PC-3 (cell line): ENCODE measurements at regions not wholly inside any gene's neighbourhood (a gene's known extent, or its start where the extent isn't known, plus 50 kb on each side); places are given as distances from the start of the nearest gene placed in this dataset.

Source experiments
- ATAC-seq: fragments of 200-7000 bp; cut with Tn5 transposase; 2 replicates; pipeline ENCODE4 v1.9.1; 2020; ENCODE audit warnings: mild to moderate bottlenecking, moderate library complexity
- BruUV-seq: library from RNA; stranded (reverse); fragments of 400-500 nt; replicated peaks from 2 replicates; lab custom pipeline; 2021; lab: Mats Ljungman, UMichigan
- CTCF ChIA-PET: fragments of 300-600 bp; sonication (Branson Sonifier 250); formaldehyde crosslinking; loops from one replicate; lab custom pipeline; 2022; ENCODE audit warnings: antibody characterized with exemption; lab: Charles Lee
- POLR2A ChIA-PET: fragments of 300-600 bp; sonication (Branson Sonifier 250); formaldehyde crosslinking; loops from one replicate; lab custom pipeline; 2022; ENCODE audit warnings: antibody characterized with exemption; ENCODE audit not compliant: unreplicated experiment; lab: Charles Lee
- DNase-seq: peaks from one replicate; pipeline ENCODE4 v3.0.0-alpha.2; 2015
- H2AFZ ChIP-seq: fragments of 300-600 bp; sonication (generic); 2 replicates; pipeline ENCODE4 v1.6.0; 2016; ENCODE audit warnings: antibody characterized with exemption, low read length
- H3F3A ChIP-seq: fragments of 300-600 bp; sonication (generic); one replicate; pipeline ENCODE4 v1.6.0; 2017; ENCODE audit warnings: antibody characterized with exemption, low read length, control low read depth, mild to moderate bottlenecking; ENCODE audit not compliant: unreplicated experiment
- H3K27ac ChIP-seq: fragments of 300-600 bp; sonication (generic); 2 replicates; pipeline ENCODE4 v1.5.1; 2016; ENCODE audit warnings: mild to moderate bottlenecking, low read length
- H3K27me3 ChIP-seq: fragments of 300-600 bp; sonication (generic); 2 replicates; pipeline ENCODE4 v1.6.1; 2016; ENCODE audit warnings: low read length, mixed read lengths
- H3K36me3 ChIP-seq: fragments of 300-600 bp; sonication (generic); 2 replicates; pipeline ENCODE4 v1.6.1; 2016; ENCODE audit warnings: low read depth, mixed run types, low read length, mixed read lengths
- H3K4me1 ChIP-seq: fragments of 300-600 bp; sonication (generic); 2 replicates; pipeline ENCODE4 v1.5.1; 2016; ENCODE audit warnings: low read length; ENCODE audit not compliant: insufficient read depth
- H3K4me2 ChIP-seq: fragments of 300-600 bp; sonication (generic); 2 replicates; pipeline ENCODE4 v1.6.0; 2016; ENCODE audit warnings: low read length
- H3K4me3 ChIP-seq: fragments of 300-600 bp; sonication (generic); 2 replicates; pipeline ENCODE4 v1.5.1; 2016; ENCODE audit warnings: mild to moderate bottlenecking, low read length, mixed read lengths
- H3K79me2 ChIP-seq: fragments of 300-600 bp; sonication (generic); 2 replicates; pipeline ENCODE4 v1.6.1; 2017; ENCODE audit warnings: low read length, mixed read lengths
- H3K9ac ChIP-seq: fragments of 300-600 bp; sonication (generic); 2 replicates; pipeline ENCODE4 v1.6.0; 2016; ENCODE audit warnings: mild to moderate bottlenecking, low read length
- H3K9me2 ChIP-seq: fragments of 300-600 bp; sonication (generic); replicated peaks from 2 replicates; pipeline ENCODE4 v1.6.1; 2016; ENCODE audit warnings: mixed run types, low read length, mixed read lengths
- H3K9me3 ChIP-seq: fragments of 300-600 bp; sonication (generic); 2 replicates; pipeline ENCODE4 v1.6.1; 2016; ENCODE audit warnings: low read length, mixed read lengths
- H4K20me1 ChIP-seq: fragments of 300-600 bp; sonication (generic); 2 replicates; pipeline ENCODE4 v1.6.1; 2016; ENCODE audit warnings: low read length, mixed read lengths
- CTCF ChIP-seq: fragments of 300-600 bp; sonication (generic); conservative IDR thresholded peaks from 2 replicates; pipeline ENCODE4 v1.5.1; 2017; ENCODE audit warnings: antibody characterized with exemption, low read depth, mild to moderate bottlenecking, low read length
- EZH2 ChIP-seq: fragments of 300-600 bp; sonication (generic); IDR thresholded peaks from one replicate; pipeline ENCODE4 v1.6.1; 2017; ENCODE audit warnings: antibody characterized with exemption, mild to moderate bottlenecking, low read length; ENCODE audit not compliant: unreplicated experiment
- EZH2phosphoT487 ChIP-seq: fragments of 300-600 bp; sonication (generic); IDR thresholded peaks from 2 replicates; pipeline ENCODE4 v1.6.1; 2018; ENCODE audit warnings: mild to moderate bottlenecking, antibody characterized with exemption, low read length, borderline replicate concordance
- intact Hi-C: fragments of 100-400 bp; cut with micrococcal nuclease; formaldehyde crosslinking; loops from 2 replicates; pipeline ENCODE4 v1.9.0; 2023

- ChIA-PET CTCF (no interaction called here), POLR2A (no interaction called here)
- Histone ChIP-seq H3K36me3 (no peaks in the 10 kb centered on the region), H3K4me3 (no peak overlapping the region), H3K9me2 (no peaks in the 10 kb centered on the region), H3K27me3 (no peaks in the 10 kb centered on the region), H3K4me1 (no peaks in the 10 kb centered on the region), H3F3A (no peaks in the 10 kb centered on the region), H4K20me1 (no peaks in the 10 kb centered on the region), H2AFZ (no peak overlapping the region), H3K4me2 (no peak overlapping the region), H3K9ac (no peak overlapping the region), H3K27ac (no peak overlapping the region), H3K9me3 (no peaks in the 10 kb centered on the region), H3K79me2 (no peaks in the 10 kb centered on the region)
- no TSS peak for BruUV-seq
- no peak for ATAC-seq
- DNase-seq, result no peak
- intact Hi-C loops, result no loop called here
- TF ChIP-seq EZH2, result no peak
- no peak for TF ChIP-seq CTCF
- no peak for TF ChIP-seq EZH2phosphoT487
Observed at GRCh38 chr5:118723021-118723338, 265.4 kb downstream of the DTWD2 start.

GRCh38 chr5:118722122-118723020, 266.0 kb downstream of the DTWD2 start:
- ATAC-seq (no peak), DNase-seq (no peak)
- ChIA-PET POLR2A (no interaction called here), CTCF (no interaction called here)
- BruUV-seq, result no TSS peak
- Histone ChIP-seq H3K27me3 (no peaks in the 10 kb centered on the region), H3K9me2 (no peaks in the 10 kb centered on the region), H3K36me3 (no peaks in the 10 kb centered on the region), H3K79me2 (no peaks in the 10 kb centered on the region), H3K4me1 (no peaks in the 10 kb centered on the region), H4K20me1 (no peaks in the 10 kb centered on the region), H3K4me3 (no peak overlapping the region), H3F3A (no peaks in the 10 kb centered on the region), H3K9me3 (no peaks in the 10 kb centered on the region), H3K27ac (no peak overlapping the region), H3K9ac (no peak overlapping the region), H3K4me2 (no peak overlapping the region), H2AFZ (no peak overlapping the region)
- no peak for TF ChIP-seq EZH2phosphoT487
- no peak for TF ChIP-seq CTCF
- TF ChIP-seq EZH2, result no peak
- intact Hi-C loops, result no loop called here

GRCh38 chr5:118711727-118712126, 276.6 kb downstream of the DTWD2 start:
- Histone ChIP-seq H3K4me3 (no peak overlapping the region), H4K20me1 (no peaks in the 10 kb centered on the region), H3F3A (no peaks in the 10 kb centered on the region), H3K4me1 (no peaks in the 10 kb centered on the region), H3K9ac (no peak overlapping the region), H2AFZ (no peak overlapping the region), H3K4me2 (no peak overlapping the region), H3K27ac (no peak overlapping the region), H3K79me2 (no peaks in the 10 kb centered on the region), H3K27me3 (no peaks in the 10 kb centered on the region), H3K36me3 (no peaks in the 10 kb centered on the region), H3K9me3 (no peaks in the 10 kb centered on the region), H3K9me2 (no peaks in the 10 kb centered on the region)
- no TSS peak for BruUV-seq
- intact Hi-C loops, result no loop called here
- DNase-seq, result no peak
- no peak for ATAC-seq
- POLR2A ChIA-PET, result no interaction called here
- CTCF ChIA-PET, result no interaction called here
- TF ChIP-seq EZH2 (no peak), EZH2phosphoT487 (no peak), CTCF (no peak)
